ENCODE measurements at regions not wholly inside any gene's neighbourhood (a gene's known extent, or its start where the extent isn't known, plus 50 kb on each side); places are given as distances from the start of the nearest gene placed in this dataset.
A peak's percentile ranks its signal among the peaks of the same experiment; 100 is the strongest.

- Histone ChIP-seq H3K36me3 (replicated peaks; ENCODE audit: control insufficient read depth, insufficient read depth, low read length) (no peaks in the 10 kb centered on the region), H3K27me3 (ENCODE audit: control insufficient read depth, insufficient read depth, low read length) (no peaks in the 10 kb centered on the region), H3K4me3 (ENCODE audit: insufficient read depth, low read depth, low read length) (no peak overlapping the region)
- no peak for DNase-seq
Observed at GRCh38 chr5:82925061-82925411, 152.2 kb downstream of the TMEM167A start.

- Histone ChIP-seq H3K36me3 (replicated peaks; ENCODE audit: control insufficient read depth, insufficient read depth, low read length) (no peaks in the 10 kb centered on the region), H3K4me3 (ENCODE audit: insufficient read depth, low read depth, low read length) (no peak overlapping the region), H3K27me3 (ENCODE audit: control insufficient read depth, insufficient read depth, low read length) (no peaks in the 10 kb centered on the region)
- DNase-seq = no peak
Observed at GRCh38 chr5:82924226-82925060, 152.8 kb downstream of the TMEM167A start.

- Histone ChIP-seq H3K27me3 (ENCODE audit: control insufficient read depth, insufficient read depth, low read length) (no peaks in the 10 kb centered on the region), H3K36me3 (replicated peaks; ENCODE audit: control insufficient read depth, insufficient read depth, low read length) (no peaks in the 10 kb centered on the region), H3K4me3 (ENCODE audit: insufficient read depth, low read depth, low read length) (no peak overlapping the region)
- peak; percentile 35 for DNase-seq
Observed at GRCh38 chr5:82922086-82922734, 155.0 kb downstream of the TMEM167A start.

GRCh38 chr5:82918311-82919031 lies 158.7 kb downstream of the TMEM167A start:
- Histone ChIP-seq H3K36me3 (replicated peaks; ENCODE audit: control insufficient read depth, insufficient read depth, low read length) (no peaks in the 10 kb centered on the region), H3K27me3 (ENCODE audit: control insufficient read depth, insufficient read depth, low read length) (no peaks in the 10 kb centered on the region), H3K4me3 (ENCODE audit: insufficient read depth, low read depth, low read length) (no peak overlapping the region)
- DNase-seq = no peak

GRCh38 chr5:82917584-82917983 lies 159.6 kb downstream of the TMEM167A start:
- Histone ChIP-seq H3K4me3 (ENCODE audit: insufficient read depth, low read depth, low read length) (no peak overlapping the region), H3K36me3 (replicated peaks; ENCODE audit: control insufficient read depth, insufficient read depth, low read length) (no peaks in the 10 kb centered on the region), H3K27me3 (ENCODE audit: control insufficient read depth, insufficient read depth, low read length) (no peaks in the 10 kb centered on the region)
- no peak for DNase-seq

GRCh38 chr5:82913971-82914370 lies 163.2 kb downstream of the TMEM167A start:
- Histone ChIP-seq H3K36me3 (replicated peaks; ENCODE audit: control insufficient read depth, insufficient read depth, low read length) (no peaks in the 10 kb centered on the region), H3K27me3 (ENCODE audit: control insufficient read depth, insufficient read depth, low read length) (no peaks in the 10 kb centered on the region), H3K4me3 (ENCODE audit: insufficient read depth, low read depth, low read length) (no peak overlapping the region)
- no peak for DNase-seq

GRCh38 chr5:82912462-82912861 lies 164.7 kb downstream of the TMEM167A start:
- no peak for DNase-seq
- no peak overlapping the region for H3K4me3 ChIP-seq (ENCODE audit: insufficient read depth, low read depth, low read length)
- H3K27me3 ChIP-seq (ENCODE audit: control insufficient read depth, insufficient read depth, low read length) = no peaks in the 10 kb centered on the region
- no peaks in the 10 kb centered on the region for H3K36me3 ChIP-seq (replicated peaks; ENCODE audit: control insufficient read depth, insufficient read depth, low read length)

- Histone ChIP-seq H3K27me3 (ENCODE audit: control insufficient read depth, insufficient read depth, low read length) (no peaks in the 10 kb centered on the region), H3K4me3 (ENCODE audit: insufficient read depth, low read depth, low read length) (no peak overlapping the region), H3K36me3 (replicated peaks; ENCODE audit: control insufficient read depth, insufficient read depth, low read length) (no peaks in the 10 kb centered on the region)
- no peak for DNase-seq
Observed at GRCh38 chr5:82911910-82912309, 165.3 kb downstream of the TMEM167A start.

- Histone ChIP-seq H3K27me3 (ENCODE audit: control insufficient read depth, insufficient read depth, low read length) (no peaks in the 10 kb centered on the region), H3K4me3 (ENCODE audit: insufficient read depth, low read depth, low read length) (no peak overlapping the region), H3K36me3 (replicated peaks; ENCODE audit: control insufficient read depth, insufficient read depth, low read length) (no peaks in the 10 kb centered on the region)
- DNase-seq = no peak
Observed at GRCh38 chr5:82910905-82911304, 166.3 kb downstream of the TMEM167A start.

- Histone ChIP-seq H3K4me3 (ENCODE audit: insufficient read depth, low read depth, low read length) (no peak overlapping the region), H3K27me3 (ENCODE audit: control insufficient read depth, insufficient read depth, low read length) (no peaks in the 10 kb centered on the region), H3K36me3 (replicated peaks; ENCODE audit: control insufficient read depth, insufficient read depth, low read length) (no peaks in the 10 kb centered on the region)
- DNase-seq = no peak
Observed at GRCh38 chr5:82910491-82910890, 166.7 kb downstream of the TMEM167A start.

GRCh38 chr5:82909771-82910170 lies 167.4 kb downstream of the TMEM167A start:
- H3K4me3 ChIP-seq (ENCODE audit: insufficient read depth, low read depth, low read length) = no peak overlapping the region
- no peaks in the 10 kb centered on the region for H3K36me3 ChIP-seq (replicated peaks; ENCODE audit: control insufficient read depth, insufficient read depth, low read length)
- no peaks in the 10 kb centered on the region for H3K27me3 ChIP-seq (ENCODE audit: control insufficient read depth, insufficient read depth, low read length)
- no peak for DNase-seq

GRCh38 chr5:82905986-82906385 lies 171.2 kb downstream of the TMEM167A start:
- DNase-seq = no peak
- H3K36me3 ChIP-seq (replicated peaks; ENCODE audit: control insufficient read depth, insufficient read depth, low read length) = no peaks in the 10 kb centered on the region
- H3K27me3 ChIP-seq (ENCODE audit: control insufficient read depth, insufficient read depth, low read length) = no peaks in the 10 kb centered on the region
- no peak overlapping the region for H3K4me3 ChIP-seq (ENCODE audit: insufficient read depth, low read depth, low read length)

GRCh38 chr5:82901281-82901888 lies 175.8 kb downstream of the TMEM167A start:
- Histone ChIP-seq H3K4me3 (ENCODE audit: insufficient read depth, low read depth, low read length) (no peak overlapping the region), H3K36me3 (replicated peaks; ENCODE audit: control insufficient read depth, insufficient read depth, low read length) (no peaks in the 10 kb centered on the region), H3K27me3 (ENCODE audit: control insufficient read depth, insufficient read depth, low read length) (no peaks in the 10 kb centered on the region)
- DNase-seq = no peak

- H3K27me3 ChIP-seq (ENCODE audit: control insufficient read depth, insufficient read depth, low read length) = no peaks in the 10 kb centered on the region
Observed at GRCh38 chr5:82894716-82895115, 182.5 kb downstream of the TMEM167A start.

More at GRCh38 chr5:82894716-82895115, 182.5 kb downstream of the TMEM167A start:
- Histone ChIP-seq H3K4me3 (ENCODE audit: insufficient read depth, low read depth, low read length) (no peak overlapping the region), H3K36me3 (replicated peaks; ENCODE audit: control insufficient read depth, insufficient read depth, low read length) (no peaks in the 10 kb centered on the region)
- no peak for DNase-seq
